ENCODE measurements at regions not wholly inside any gene's neighbourhood (a gene's known extent, or its start where the extent isn't known, plus 50 kb on each side); places are given as distances from the start of the nearest gene placed in this dataset.

GRCh38 chr14:66375046-66375964 lies 110.9 kb upstream of the CCDC196 start:
- TF ChIP-seq ZFX (IDR thresholded peaks at IDR 0.05; ENCODE audit: borderline replicate concordance), result no peak
- no peak for TF ChIP-seq CTCF (IDR thresholded peaks at IDR 0.05)
- no peak overlapping the region for H3K27ac ChIP-seq

- H3K27ac ChIP-seq, result no peak overlapping the region
- TF ChIP-seq ZFX (IDR thresholded peaks at IDR 0.05; ENCODE audit: borderline replicate concordance) (no peak), CTCF (IDR thresholded peaks at IDR 0.05) (no peak)
These were observed 108.6 kb upstream of the CCDC196 start for GRCh38 chr14:66377574-66377973.

GRCh38 chr14:66378712-66379505 lies 107.3 kb upstream of the CCDC196 start:
- H3K27ac ChIP-seq, result no peak overlapping the region
- TF ChIP-seq ZFX (IDR thresholded peaks at IDR 0.05; ENCODE audit: borderline replicate concordance) (no peak), CTCF (IDR thresholded peaks at IDR 0.05) (no peak)

- no peak overlapping the region for H3K27ac ChIP-seq
- no peak for TF ChIP-seq CTCF (IDR thresholded peaks at IDR 0.05)
- no peak for TF ChIP-seq ZFX (IDR thresholded peaks at IDR 0.05; ENCODE audit: borderline replicate concordance)
These were observed 106.0 kb upstream of the CCDC196 start for GRCh38 chr14:66380143-66380542.

GRCh38 chr14:66381755-66382154 lies 104.4 kb upstream of the CCDC196 start:
- TF ChIP-seq CTCF (IDR thresholded peaks at IDR 0.05) (no peak), ZFX (IDR thresholded peaks at IDR 0.05; ENCODE audit: borderline replicate concordance) (no peak)
- H3K27ac ChIP-seq, result no peak overlapping the region

GRCh38 chr14:66383257-66383656 lies 102.9 kb upstream of the CCDC196 start:
- TF ChIP-seq CTCF (IDR thresholded peaks at IDR 0.05) (no peak), ZFX (IDR thresholded peaks at IDR 0.05; ENCODE audit: borderline replicate concordance) (no peak)
- no peak overlapping the region for H3K27ac ChIP-seq

GRCh38 chr14:66383771-66384170 lies 102.4 kb upstream of the CCDC196 start:
- TF ChIP-seq CTCF (IDR thresholded peaks at IDR 0.05), result no peak
- no peak for TF ChIP-seq ZFX (IDR thresholded peaks at IDR 0.05; ENCODE audit: borderline replicate concordance)
- H3K27ac ChIP-seq, result no peak overlapping the region

All from 22Rv1 (cell line).